ENCODE measurements at regions not wholly inside any gene's neighbourhood (a gene's known extent, or its start where the extent isn't known, plus 50 kb on each side); places are given as distances from the start of the nearest gene placed in this dataset.

DNA sequence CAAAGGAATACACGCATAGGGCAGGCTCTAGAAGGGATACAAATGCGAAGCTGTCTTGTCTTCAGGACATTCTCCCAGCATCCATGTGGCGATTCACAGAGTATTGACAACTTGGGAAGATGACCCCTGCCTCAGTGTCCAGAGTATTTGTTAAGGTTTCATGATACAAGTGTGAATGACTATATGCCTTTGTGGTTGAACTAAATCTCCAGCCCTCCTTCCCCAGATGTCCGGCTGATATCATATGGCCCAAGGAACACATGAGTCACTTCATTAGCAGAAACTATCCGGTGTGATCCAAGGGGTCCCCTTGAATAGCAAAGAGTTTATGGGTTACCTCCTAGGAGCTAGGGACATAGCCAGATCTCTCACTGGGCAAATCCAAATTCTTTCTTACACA lies 151.0 kb downstream of the INSIG2 start:
- no peak for DNase-seq (ENCODE audit: low read depth)

DNA sequence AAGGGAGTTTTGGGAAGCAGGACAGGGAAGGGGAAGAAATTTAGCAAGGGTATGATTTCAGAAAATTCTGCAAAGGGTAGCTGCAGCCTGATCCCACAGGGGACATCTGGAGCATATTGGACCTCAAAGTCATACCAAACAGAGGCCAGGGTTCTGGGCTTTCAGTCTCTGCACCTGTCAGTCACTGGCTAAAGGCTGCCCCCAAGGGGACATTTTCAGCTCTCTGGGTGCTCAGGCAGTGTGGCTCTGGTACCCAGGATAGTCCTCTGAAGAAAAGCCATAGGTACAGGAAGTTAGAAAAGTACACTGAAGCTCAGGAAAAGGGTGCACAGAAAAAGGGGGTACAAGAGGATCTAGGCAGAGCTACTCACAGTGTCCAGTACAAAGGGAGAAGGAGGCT lies 149.2 kb downstream of the INSIG2 start:
- no peak for DNase-seq (ENCODE audit: low read depth)

DNA sequence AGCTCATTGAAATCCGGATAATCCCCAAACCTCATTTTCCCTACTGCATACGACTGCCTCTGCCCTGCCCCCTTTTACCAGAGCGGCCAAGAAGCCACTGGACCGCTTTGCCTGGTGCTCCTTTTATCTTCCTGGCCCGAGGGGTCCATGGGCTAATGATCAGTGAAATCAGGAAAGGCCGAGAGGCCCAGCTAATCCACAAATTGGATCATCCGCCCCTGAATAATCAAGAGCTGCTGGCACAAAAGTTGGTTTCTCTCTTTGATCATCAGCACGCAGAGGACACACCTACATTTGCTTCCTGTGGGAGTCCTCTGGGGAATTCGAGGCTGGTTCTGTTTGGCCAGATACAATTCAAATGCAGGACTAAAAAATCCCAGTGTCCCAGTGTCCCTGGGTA lies 144.5 kb downstream of the INSIG2 start:
- no peak for DNase-seq (ENCODE audit: low read depth)

DNA sequence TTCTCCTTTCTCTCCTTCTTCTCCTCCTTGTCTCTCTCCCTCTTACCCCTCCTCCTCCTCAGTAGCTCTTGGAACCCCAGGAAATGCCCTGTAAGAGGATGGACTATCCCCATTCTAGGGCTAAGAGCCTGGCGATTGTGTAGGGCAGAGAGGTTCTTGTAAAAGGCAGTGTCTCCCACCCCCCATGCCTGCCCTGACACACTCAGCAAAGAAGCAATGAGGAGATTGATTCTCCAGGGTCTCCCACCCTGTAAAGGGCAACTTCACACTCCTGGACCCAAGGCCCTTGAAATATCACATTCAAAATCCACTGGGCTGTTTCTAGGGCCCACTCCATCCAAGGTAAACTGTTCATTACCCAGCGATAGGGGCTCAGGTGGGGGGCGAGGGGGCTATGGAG lies 144.1 kb downstream of the INSIG2 start:
- no peak for DNase-seq (ENCODE audit: low read depth)

DNA sequence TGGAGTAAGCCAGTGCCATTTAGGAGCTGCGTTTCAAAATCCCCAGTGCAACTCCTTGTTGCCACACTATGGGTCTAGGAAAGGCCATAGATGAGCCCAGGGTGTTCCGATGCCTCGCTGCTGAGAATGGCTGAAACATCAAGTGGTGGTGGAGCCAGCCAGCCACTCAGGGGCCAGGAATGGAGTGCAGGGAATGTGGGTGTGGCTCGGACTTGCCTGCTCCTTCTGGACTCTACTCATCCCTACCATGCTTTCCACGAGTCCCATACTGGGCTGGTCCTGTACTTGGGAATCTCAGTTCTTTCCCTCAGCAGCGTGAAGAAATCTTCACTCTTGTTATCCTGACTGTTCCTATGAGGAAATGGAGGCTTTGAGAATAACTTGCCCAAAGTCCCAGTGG lies 143.5 kb downstream of the INSIG2 start:
- DNase-seq (ENCODE audit: low read depth), result no peak

DNA sequence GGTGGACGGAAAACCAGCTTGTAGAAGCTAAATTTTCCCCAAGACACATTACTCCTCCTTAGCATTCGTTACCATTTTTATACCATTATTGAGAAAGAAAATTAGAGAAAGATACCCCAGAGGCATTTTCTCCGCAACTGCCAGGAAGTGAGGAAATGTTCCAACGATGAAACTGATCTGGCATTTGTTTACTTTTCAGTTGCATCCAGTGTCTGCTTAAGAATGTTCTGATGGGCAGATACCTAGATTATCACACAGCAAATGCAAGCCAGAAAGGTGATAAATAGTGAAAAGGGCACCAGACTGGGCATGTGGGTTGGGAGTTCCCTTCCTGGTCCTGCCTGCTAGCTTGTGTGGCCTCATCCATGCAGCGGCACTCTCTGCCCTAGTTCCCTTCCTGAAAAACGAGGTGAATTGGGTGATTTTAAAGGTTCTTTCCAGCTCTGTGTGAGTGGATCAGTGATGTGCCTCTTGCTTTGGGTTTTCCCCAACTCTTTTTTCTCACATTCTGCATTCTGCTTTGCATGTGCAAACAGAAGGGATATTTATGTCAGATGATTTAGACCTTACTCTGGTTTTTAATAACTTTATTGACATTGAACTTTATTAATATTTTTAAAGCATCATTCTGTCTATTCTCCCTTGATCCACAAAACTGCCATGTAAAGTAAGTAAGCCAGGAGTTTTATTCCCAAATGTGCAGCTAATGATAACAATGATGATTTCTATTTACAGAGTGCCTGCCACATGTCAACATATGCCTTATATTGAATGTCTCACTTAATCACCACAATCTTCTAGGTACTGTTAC lies 139.6 kb downstream of the INSIG2 start:
- DNase-seq (ENCODE audit: low read depth), result no peak

DNA sequence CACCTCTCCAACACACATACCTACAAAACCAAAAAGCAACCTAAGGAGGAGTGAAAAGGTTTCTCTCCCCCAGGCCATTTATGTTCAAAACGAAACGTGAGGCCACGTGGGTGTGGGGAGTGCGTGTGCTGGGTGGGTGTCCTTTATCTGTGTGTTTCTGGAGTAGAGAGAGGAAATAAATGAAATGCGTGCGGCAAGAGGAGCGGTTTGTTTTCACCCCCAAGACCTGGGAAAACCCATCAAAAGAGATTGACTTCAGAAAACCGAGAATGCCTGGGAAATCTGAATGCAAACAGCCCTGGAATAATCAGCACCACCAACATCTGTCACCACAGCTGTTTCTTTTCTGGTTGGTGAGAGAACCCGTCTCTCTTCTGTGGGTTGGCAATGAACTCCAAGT lies 137.4 kb downstream of the INSIG2 start:
- no peak for DNase-seq (ENCODE audit: low read depth)

DNA sequence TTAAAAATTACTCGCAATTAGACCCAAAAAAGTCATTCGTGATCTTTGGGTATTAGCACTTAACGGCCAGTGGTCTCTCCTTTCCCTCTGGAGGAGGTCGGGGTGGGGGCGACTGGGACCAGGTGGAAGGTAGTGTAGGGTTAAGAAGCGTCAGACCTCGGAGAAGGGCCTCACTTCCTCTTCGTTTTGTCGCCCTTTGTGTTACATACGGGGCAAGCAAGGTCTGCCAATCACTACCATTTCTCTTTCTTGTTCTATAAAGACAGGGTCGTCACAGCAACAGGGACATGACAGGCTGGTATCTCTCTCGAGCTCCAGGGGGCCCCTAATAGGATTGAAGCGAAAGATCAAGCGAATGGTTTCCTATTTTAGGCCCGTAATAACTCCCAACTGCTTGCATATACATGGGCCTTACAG lies 136.6 kb downstream of the INSIG2 start:
- no peak for DNase-seq (ENCODE audit: low read depth)

DNA sequence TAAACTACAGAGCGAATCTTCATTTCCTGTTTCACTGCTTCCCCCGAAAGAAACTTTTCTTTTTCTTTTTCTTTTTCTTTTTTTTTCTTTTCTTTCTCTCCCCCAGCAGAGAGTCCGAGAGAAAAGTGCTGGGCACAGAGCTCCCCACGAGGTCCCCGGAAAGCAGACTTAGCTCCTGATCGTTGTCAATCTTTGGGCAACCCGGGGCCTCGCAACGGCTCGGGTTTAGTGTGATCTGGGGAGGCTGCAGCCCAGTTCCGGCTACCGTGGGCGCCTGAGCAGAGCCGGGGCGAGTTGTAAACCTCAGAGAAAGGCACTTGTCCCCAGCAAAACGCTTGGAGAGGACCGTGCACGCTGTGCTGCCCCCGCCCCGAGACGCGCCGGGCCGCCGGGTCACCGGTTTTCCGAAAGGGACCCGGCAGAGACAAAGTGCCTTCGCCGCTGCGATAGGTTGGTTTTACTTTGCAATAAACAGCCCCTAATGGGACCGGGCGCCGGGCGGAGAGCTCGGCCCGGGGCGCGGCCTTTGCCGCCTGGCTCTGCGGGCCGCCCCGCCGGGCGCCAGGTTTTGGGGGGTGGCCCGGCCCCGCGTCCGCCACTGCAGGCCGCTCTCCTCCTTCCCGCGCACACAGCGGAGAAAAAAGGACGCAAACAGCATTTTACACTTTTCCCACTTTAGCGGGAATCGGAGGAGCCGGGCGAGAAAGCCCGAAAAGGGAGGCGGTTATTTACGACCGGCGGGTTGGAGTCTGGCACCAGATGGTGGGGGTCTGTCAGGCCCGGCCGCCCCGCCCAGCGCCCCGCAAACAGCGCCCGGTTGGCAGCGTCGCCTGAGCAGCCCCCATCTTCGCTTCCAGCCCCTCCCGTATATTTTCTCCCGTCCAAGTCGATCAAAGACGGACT lies 136.0 kb downstream of the INSIG2 start:
- DNase-seq (ENCODE audit: low read depth), result no peak

DNA sequence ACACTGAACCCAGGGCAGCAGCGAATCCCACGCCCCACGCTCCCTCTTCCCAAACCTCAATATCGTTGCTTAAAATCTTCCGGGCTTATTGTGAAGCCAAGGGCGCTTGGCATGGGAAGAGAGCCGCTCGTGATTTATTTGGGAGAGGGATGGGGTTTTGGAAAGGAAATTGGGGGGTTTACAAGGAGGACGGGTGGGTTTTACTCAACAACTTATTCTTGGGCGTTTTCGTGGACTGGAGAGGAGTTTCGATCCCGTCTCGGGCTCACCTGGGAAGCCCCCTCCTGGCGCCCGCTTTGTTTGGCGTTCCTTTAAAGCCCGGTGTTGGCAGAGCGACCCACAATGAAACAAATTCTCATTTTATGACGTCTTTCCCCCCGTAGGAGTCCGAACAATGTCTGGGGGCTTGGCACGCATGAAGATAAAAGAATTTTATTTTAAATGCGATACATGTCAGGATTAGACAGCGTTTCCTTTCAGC lies 135.3 kb downstream of the INSIG2 start:
- no peak for DNase-seq (ENCODE audit: low read depth)

DNA sequence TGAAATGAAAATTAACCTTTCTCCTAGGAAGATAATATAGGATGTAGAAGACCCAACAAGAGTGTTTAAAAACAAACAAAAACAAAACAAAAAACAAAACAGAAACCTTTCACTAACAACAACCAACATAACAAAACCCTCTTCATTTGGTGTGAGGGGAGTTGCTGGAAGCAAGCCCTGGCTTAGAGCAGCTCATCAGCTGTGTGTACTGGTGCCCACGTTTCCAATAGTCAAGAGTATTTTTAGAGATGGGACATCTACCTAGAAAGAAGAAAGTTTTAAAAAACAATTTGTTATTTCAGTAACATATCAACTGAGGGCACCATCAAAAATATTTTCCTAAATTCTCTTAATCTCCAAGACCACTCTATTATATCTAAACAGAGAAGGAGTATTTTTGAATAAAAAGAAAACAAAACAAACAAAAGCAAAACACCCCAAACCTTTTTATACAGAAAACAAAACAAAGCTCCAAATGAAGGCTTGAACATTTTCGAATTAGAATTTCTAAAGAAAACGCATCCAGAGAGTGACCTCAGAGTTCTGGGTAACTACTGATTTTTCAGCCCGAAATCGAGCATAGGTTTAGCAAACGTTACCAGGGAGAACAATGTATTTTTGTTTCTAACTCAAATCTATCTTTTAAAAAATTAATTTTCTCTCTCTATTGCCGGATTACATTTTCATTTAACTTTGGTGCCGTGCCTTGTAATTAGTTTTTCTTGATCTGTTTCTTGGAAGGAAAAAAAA lies 134.6 kb downstream of the INSIG2 start:
- DNase-seq (ENCODE audit: low read depth), result no peak

DNA sequence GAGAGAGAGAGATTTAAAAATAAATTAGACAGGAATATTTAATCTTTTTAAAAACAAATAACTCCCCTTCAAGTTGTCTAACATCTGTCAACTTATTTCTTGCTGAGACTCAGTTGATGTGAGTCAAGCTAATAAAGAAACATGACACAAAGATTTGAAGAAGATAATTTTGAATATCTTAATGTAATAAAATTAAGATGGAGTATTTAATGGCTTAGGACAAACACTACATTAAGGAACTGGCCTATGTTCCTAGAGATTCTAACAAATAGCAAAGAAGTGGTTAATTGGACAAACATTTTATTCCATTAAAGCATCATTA lies 134.0 kb downstream of the INSIG2 start:
- no peak for DNase-seq (ENCODE audit: low read depth)

DNA sequence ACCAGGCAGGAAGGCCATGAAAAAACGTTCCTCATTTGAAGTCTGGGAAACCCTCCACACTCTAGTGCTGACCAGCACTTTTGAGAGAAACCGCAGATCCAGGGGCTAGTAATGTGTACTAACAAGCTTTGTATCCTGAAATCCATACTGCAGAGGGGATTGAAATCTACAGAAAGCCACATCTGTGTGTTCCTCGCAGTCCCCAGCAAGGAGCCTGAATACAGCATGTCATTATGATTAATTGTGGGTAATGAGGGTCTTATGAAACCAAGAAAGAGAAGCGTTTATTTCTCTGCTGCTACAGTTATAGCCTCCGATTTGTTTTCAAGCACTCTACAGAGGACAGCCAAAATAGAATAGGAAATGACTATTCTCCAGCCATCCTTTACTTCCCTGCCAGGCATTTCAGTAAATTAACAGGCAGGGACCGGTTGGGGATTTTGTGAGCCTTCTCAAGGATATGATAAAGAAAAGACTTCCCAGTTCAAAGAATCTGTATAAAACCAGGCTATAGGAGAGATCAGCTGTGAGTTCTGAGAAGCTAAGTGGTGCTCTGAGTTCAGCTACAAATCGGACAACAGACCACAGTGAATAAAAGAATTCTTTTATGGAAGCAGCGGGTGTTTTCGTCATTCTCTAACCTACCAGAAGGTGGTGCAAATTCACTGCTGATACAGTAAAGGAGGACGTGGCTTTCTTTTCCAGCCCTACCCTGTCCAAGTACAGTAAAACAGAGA lies 133.4 kb downstream of the INSIG2 start:
- DNase-seq (ENCODE audit: low read depth), result no peak

DNA sequence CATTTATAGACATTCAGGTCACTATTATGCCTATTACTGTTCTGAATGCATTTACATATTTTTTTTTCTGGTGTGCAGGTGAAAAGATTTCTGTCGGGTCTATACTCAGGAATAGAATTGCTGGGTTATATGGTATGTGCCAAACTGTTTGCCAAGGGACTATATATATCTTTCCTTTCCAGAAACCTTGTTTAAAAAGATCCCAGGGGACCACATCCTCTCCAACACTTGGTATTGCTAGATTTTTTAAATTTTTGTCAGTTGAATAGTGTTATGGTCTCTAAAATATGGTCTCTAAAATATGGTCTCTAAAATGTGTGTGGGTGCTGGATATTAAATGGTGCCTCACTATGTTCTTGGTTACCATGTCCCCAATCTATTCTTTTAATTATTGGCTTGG lies 131.3 kb downstream of the INSIG2 start:
- no peak for DNase-seq (ENCODE audit: low read depth)

DNA sequence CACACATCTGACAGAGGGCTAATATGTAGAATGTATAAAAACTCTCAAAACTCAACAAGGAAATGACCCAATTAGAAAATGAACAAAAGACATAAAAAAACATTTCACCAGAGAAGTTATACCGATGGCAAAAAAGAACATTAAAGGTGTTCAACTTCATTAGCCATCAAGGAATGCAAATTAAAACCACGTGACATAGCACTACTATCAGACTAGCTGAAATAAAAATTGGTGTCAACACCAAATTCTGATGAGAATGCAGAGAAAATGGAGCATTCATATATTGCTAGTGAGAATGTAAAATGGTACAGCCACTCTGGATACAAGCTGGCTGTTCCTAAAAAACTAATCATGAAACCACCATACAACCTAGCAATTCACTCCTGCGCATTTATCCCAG lies 128.0 kb downstream of the INSIG2 start:
- no peak for DNase-seq (ENCODE audit: low read depth)

DNA sequence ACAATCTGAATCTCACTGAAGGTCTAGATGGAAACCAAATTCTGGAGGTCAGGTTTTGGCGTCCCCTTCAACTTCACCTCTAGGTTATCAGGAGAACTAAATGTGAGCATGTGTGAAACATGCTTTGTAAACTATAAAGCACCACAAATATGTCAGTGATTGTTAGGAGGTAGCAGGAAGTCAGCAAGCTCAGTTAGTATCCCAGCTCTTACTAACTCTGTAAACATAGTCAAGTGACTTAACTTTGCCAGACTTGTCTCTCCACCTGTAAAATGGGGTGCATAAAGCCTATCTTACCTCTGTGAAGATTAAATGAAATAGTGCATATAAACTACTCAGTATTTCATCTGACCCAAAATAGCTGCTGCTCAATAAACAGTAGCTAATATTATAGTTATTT lies 121.5 kb downstream of the INSIG2 start:
- no peak for DNase-seq (ENCODE audit: low read depth)

DNA sequence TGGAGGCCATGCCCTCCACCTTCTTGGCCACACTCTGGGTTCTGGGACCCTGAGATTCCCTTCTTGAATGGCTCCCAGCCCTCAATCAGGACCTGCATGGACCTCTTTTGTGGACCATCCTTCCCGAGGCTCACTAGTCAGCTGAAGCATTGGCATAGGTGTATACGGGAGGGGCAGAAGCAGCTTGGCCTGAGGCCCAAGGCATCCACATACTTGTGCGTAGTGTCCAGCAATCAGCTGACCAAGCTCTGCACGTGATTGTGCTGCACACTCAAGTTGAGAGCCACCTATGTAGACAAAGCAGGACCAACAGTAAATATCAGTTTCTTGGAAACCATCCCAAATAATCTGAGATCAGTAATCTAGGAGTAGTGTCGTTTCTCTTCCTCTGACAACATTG lies 119.6 kb downstream of the INSIG2 start:
- DNase-seq (ENCODE audit: low read depth), result no peak

DNA sequence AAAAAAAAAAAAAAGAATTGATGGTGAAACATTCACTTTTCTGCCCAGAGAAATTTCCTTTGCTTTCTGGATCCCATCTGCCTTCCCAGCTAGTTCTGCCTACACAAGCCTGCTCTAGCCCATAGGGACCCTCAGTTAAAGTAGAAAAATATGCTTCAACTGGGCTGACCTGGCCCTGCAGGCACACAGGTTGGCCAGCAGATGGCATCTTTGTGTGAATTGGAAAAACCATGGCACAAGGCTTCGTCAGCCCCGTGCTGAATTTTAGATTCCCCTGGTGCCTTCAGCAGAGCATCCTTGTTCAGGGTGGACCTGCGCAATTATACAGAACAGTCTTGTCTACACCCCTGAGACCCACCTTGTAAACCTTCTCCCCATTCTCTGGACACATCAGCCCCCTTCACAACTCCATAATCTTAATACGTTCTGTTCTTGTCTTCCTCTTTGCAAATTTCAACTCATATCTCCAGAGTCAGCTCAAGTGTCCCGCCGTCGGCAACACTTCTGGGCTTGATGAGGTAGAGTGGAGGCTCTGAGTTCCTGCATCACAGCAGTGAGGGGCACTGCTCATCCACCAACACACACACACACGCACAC lies 114.5 kb downstream of the INSIG2 start:
- no peak for DNase-seq (ENCODE audit: low read depth)

DNA sequence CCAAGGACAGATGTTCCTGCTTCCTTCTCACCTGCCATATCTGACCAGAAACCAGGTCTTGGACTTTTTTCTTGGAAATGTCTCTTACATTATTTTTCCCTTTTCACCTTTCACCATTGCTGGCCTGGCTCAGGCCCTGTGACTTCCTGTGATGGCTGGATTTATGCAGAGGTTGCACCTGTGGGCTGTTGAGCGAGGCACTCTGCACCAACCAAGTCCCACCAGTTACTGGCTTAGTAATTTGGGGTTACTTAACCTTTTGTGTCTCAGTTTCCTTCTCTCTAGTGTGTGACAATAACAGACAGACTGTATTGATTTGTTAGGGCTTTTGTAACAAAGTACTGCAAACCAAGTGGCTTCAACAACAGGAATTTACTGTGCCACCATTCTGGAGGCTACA lies 110.0 kb downstream of the INSIG2 start:
- no peak for DNase-seq (ENCODE audit: low read depth)

DNA sequence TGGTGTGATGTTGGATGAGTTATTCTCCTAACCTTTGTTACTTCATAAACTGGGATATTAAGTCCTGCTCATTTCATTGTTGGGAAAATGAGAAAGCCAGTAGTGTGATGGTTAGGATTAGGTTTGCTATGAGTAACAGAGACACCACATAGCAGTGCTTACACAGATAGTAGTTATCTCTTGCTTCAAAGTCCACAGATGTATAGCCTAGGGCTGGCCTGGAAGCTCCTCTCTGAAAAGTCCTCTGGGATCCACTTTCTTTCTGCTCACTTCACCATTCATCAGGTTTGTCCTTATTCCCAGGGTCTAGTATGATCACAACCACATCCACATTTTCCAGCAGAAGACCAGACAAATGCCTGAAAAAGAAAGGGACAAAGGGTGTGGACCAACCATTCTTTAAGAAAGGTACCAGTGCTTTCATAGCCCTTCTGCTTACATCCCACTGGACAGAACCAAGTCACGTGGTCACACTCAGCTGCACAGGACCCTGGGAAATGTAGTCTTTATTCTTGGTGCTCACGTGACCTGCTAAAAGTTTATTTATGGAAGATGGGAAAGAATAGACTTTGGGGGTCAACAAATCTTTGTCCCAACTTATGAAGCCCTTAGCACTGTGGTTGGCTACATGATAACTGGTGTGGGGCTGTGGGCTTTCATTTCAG lies 108.9 kb downstream of the INSIG2 start:
- DNase-seq (ENCODE audit: low read depth), result no peak

DNA sequence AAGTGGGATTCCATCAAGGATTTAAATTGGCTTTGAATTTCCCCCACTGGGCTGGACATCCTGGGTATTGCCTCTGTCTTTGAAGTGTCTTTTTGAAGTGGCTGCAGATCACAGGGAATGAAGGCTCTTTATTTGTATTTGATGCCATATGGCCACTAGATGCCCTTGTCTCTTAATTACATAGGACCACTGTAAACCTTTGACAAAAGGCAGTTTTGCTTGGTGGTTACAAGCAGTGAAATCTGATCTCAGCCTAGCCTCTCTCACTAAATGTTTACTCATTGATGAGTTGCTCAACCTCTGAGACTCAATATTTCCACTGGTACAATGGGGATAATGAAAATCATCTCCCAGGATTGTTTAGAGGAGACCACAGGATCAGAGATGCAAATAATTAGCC lies 102.2 kb downstream of the INSIG2 start:
- no peak for DNase-seq (ENCODE audit: low read depth)
